ENCODE measurements at regions not wholly inside any gene's neighbourhood (a gene's known extent, or its start where the extent isn't known, plus 50 kb on each side); places are given as distances from the start of the nearest gene placed in this dataset.
"Not testable (repeated sequence)": the region's sequence is repeated elsewhere in the genome, so short reads cannot be mapped to it uniquely, and the experiment has no call there.

GRCh38 chrX:140425712-140426395 is 79.0 kb downstream of the SOX3 start:
- no peak for DNase-seq (ENCODE audit: low read depth)
- no peak for TF ChIP-seq CTCF (conservative IDR thresholded peaks at IDR 0.05; ENCODE audit: low read depth, low read length)
- no peak overlapping the region for H3K4me3 ChIP-seq (ENCODE audit: low read depth, low read length)

- no peak for TF ChIP-seq CTCF (conservative IDR thresholded peaks at IDR 0.05; ENCODE audit: low read depth, low read length)
- DNase-seq (ENCODE audit: low read depth): no peak
- H3K4me3 ChIP-seq (ENCODE audit: low read depth, low read length): no peak overlapping the region
Measured at GRCh38 chrX:140422501-140422900, 82.4 kb downstream of the SOX3 start.

- not testable (repeated sequence) for DNase-seq (ENCODE audit: low read depth); H3K4me3 ChIP-seq (ENCODE audit: low read depth, low read length)
Measured at GRCh38 chrX:140402131-140402530, 102.7 kb downstream of the SOX3 start.

GRCh38 chrX:140396326-140396725 is 108.5 kb downstream of the SOX3 start:
- not testable (repeated sequence) for H3K4me3 ChIP-seq (ENCODE audit: low read depth, low read length); DNase-seq (ENCODE audit: low read depth)

GRCh38 chrX:140393507-140393906 is 111.4 kb downstream of the SOX3 start:
- no peak for TF ChIP-seq CTCF (conservative IDR thresholded peaks at IDR 0.05; ENCODE audit: low read depth, low read length)
- no peak for DNase-seq (ENCODE audit: low read depth)

GRCh38 chrX:140391313-140391712 is 113.6 kb downstream of the SOX3 start:
- DNase-seq (ENCODE audit: low read depth): no peak
- H3K4me3 ChIP-seq (ENCODE audit: low read depth, low read length): no peak overlapping the region
- TF ChIP-seq CTCF (conservative IDR thresholded peaks at IDR 0.05; ENCODE audit: low read depth, low read length): no peak

More at GRCh38 chrX:140393507-140393906, 111.4 kb downstream of the SOX3 start:
- H3K4me3 ChIP-seq (ENCODE audit: low read depth, low read length): no peak overlapping the region

GRCh38 chrX:140389331-140389730 is 115.5 kb downstream of the SOX3 start:
- H3K4me3 ChIP-seq (ENCODE audit: low read depth, low read length): no peak overlapping the region
- no peak for TF ChIP-seq CTCF (conservative IDR thresholded peaks at IDR 0.05; ENCODE audit: low read depth, low read length)
- no peak for DNase-seq (ENCODE audit: low read depth)

GRCh38 chrX:140362861-140363260 is 142.0 kb downstream of the SOX3 start:
- no peak overlapping the region for H3K4me3 ChIP-seq (ENCODE audit: low read depth, low read length)
- TF ChIP-seq CTCF (conservative IDR thresholded peaks at IDR 0.05; ENCODE audit: low read depth, low read length): no peak
- no peak for DNase-seq (ENCODE audit: low read depth)

Data from choroid plexus epithelial cell (primary cell).